GM18858 (cell line): ENCODE measurements at regions not wholly inside any gene's neighbourhood (a gene's known extent, or its start where the extent isn't known, plus 50 kb on each side); places are given as distances from the start of the nearest gene placed in this dataset.
"Not testable (repeated sequence)": the region's sequence is repeated elsewhere in the genome, so short reads cannot be mapped to it uniquely, and the experiment has no call there.

Source experiments
- ATAC-seq: cut with Tn5 transposase; IDR thresholded peaks from one replicate; pipeline ENCODE4 v1.9.1; 2021; ENCODE audit not compliant: unreplicated experiment

DNA sequence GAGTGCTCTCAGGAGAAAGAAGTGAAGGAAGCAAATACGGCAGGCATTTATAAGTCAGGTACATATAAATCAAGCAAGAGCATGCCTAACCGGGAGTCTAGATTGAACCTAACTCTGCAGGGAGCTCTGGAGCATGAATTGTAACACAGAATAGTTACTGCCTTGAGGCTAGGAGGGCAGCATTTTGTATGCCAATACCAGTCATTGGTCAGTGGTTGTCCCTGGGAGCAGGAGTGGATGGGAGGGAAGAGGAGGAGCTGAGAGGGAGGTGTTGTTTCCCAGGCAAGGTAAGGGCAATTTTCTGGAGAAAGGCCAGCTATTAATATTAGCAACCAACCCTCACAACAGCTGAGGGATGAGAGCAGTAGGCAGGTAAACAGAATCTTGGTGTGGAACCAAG is 224.7 kb upstream of the DCAF8L1 start:
- ATAC-seq, result no peak

DNA sequence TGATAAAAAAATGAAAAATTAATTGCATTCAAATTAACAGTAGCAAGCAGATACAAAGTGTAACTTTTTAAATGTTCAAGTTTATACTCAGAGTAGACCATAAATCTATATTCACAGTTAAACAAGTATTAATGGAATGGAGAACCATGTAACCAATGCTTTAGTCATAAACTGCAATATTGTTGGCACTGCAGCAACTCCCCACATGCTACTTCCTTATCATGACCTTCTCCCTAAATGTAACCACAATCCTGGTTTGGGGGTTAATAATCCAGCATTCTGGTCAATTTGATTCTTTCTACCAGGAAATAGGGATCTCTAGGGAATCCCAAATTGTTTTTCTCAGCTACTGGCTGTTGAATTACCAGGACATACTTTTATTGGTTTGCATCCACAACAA is 223.9 kb upstream of the DCAF8L1 start:
- ATAC-seq, result no peak

DNA sequence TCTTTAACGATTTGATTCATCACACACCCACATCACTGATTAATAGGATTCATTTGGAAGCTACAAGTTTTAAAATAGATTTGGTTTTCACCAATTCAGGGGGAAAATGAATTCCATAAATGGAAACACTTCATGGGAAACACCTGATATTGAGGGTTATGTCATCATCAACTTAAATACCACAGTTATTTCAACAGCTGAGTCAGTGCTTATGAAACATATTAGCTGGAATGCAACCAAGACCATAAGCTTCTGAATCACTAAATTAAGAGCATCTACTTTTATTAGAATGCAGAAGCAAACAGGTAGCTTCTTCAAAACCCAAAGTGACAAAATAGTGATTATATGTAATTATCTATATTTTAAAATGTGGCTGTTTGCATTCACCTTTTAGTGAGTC is 207.8 kb upstream of the DCAF8L1 start:
- no peak for ATAC-seq

DNA sequence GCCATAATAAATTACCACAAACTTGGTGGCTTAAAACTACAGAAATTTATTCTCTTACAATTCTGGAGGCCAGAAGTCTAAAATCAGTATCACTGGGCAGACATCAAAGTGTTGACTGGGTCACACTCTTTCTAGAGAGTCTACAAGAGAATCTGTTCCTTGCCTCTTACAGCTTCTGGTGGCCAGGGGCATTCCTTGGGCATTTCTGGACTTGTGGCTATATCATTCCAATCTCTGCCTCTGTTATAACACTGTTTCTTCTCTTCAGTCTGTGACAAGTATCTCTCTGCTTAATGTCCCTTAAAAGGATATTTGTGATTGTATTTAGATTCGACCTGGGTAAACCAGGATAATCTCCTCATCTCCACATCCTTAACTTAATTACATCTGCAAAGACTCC is 207.3 kb upstream of the DCAF8L1 start:
- ATAC-seq, result no peak

DNA sequence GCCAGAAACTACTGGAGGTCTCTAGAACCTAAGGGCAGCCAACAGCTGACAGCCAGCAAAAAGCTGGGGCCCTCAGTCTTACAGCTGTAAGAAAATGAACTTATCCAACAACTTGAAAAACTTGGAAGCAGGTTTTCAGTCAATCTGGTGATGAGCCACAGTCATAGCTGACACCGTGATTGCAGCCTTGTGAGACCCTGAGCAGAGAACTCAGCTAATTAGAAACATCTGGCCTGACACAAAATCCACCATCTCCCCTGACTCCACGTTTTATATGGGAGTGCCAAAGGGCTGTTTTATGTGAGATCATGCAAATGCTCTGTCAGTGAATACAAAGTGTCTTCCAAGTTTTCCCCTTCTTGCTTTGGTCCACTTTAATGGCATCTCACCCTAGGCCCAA is 198.8 kb upstream of the DCAF8L1 start:
- ATAC-seq, result no peak

DNA sequence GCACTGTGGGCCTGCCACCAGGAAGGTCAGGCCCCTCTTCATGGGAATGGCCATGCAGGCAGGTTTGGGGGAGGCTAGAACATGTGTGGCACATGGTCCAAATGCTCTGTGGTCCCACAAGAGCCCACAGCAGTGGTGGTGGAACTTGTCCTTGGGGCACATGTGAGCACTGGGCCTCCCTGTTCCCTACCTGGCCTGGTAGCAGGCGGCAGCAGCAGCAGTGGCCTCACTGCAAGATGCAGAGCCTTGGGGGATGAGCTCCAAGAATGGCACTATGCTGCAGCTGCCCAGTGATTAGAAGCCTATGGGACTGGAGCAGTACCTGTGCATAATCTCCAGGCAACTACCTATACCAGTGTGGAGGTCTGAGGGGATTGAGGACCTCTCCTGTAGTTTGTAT is 197.0 kb upstream of the DCAF8L1 start:
- no peak for ATAC-seq

DNA sequence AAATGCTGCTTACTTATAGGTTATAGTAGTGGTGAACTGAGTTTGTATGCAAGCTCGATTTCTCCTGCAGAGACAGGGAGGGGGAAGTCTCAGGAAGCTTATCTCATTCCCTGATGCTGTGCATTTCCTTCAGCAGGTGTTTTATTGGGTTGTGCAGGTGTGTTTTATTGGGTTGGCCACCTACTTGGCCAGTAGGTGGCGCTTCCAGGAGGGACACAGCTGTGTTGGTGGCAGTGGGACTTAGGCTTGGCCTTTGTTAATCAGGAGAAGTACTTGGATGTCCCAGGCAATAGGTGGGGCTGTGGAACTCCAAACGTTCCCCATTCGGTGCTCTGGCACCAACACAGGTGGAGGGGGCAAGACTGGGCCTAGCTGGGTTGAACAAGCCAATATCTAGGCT is 196.0 kb upstream of the DCAF8L1 start:
- peak; percentile 55 for ATAC-seq

DNA sequence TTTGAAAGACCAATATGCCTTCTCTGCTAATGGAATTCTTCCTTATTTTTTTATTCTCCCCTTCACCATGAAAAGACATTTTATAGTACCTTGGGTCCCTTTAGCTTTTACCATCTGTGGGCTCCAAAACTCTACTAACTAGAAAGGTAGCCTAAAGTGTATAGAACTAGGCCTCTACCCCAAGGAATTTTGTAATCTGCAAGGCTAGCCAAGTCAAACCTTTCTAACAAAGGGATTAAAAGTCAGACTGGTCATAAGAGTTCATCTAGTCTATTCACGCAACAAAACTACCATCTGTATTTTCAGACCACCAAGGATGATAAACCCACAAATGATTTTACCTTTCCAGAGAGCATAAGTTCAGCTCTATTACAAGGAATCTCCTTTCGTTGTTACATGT is 189.5 kb upstream of the DCAF8L1 start:
- no peak for ATAC-seq

DNA sequence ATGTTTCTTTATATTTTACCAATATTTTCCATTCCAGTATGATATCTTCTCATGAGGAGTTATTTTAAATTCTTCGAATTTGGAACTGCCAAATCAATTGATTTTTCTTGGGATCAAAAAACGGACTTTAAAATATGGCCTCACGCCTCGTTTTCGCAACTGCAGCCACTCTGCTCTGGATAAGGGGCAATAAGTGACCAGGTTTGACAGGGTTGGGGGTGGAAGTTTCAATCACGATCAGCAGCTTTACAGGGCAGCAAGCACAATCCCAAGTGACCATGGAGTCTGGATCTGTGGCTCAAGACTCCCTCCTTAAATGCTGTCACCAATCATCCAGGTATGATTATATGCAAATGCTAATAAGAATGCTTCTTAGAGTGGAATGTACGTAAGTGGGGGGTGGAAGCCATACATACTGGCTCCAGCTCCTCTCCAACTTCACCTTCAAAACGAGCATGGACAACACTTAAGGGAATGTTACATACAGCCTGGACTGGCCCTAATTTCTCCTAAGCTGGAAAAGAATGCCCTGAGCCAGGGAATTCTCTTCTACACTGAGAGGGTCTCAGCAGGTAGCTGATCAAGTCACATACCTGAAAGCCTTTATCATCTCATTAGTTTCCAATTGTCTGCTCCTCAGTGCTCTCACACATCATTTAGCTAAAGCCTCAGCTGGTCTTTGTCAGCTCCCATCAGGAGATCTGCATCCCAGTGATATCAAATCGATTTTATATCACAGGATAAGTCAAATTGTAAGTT is 176.9 kb upstream of the DCAF8L1 start:
- ATAC-seq, result no peak

DNA sequence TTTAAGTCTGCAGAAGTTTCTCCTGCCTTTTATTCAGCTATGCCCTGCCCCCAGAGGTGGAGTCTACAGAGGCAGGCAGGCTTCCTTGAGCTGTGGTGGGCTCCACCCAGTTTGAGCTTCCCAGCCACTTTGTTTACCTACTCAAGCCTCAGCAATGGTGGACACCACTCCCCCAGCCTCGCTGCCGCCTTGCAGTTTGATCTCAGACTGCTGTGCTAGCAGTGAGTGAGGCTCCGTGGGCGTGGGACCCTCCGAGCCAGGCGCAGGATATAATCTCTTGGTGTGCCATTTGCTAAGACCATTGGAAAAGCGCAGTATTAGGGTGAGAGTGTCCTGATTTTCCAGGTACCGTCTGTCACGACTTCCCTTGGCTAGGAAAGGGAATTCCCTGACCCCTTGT is 171.0 kb upstream of the DCAF8L1 start:
- ATAC-seq, result not testable (repeated sequence)

DNA sequence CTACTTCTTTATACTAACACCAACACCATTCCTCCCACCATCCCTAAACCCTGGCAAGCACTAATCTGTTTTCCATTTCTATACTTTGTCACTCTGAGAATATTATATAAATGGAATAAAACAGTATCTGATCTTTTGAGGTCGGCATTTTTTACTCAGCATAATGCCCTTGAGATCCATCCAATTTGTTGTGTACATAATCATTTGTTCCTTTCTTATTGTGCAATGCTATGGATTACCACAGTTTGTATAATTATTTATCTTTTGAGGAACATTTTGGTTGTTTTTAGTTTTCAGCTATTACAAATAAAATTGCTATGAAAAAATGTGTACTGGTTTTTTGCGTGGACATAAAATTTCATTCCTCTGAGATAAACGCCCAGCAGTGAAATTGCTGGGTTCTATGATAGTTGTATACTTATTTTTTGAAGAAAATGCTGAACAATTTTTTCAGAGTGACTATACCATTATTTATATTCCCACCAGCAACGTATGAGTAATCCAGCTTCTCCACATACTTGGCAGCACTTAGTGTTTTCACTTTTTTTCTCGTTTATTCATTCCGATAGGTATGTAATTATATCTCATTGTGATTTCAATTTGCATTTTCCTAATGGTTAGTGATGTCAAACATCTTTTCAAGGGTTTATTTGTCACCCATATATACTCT is 154.3 kb upstream of the DCAF8L1 start:
- no peak for ATAC-seq

DNA sequence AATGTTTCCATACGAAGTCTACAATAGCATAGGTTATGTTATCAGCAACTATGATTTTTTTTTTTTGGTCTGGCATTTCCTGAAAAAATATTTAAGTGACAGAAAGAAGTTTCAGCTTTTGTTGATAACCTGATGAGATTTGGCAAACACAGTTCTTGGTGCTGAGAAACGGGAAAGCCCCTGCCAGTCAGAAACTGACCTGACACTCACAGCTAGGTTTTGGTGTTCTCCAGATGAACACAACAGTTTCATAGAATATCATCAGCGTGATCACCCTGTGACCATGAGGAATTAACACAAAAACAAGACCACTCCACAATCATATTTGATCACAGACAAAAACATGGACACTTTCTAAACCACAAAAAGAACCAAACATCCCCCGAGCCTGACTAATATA is 152.5 kb upstream of the DCAF8L1 start:
- ATAC-seq, result no peak

DNA sequence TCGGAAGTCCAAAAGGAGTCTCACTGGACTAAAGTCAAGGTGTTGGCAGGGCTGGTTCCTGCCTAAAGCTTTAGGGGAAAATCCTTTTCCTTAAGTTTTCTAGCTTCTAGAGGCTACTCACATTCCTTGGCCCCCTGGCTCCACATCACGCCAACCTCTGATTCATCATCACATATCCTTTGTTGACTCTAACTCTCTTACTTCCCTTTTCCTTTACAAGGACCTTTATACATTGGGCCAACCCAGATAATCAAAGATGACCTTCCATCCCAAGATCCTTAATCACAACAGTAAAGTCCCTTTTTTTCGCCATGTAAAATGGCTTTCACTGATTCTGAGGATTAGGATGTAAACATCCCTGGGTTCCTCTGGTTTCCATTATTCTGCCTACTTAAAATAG is 146.4 kb upstream of the DCAF8L1 start:
- ATAC-seq, result no peak

DNA sequence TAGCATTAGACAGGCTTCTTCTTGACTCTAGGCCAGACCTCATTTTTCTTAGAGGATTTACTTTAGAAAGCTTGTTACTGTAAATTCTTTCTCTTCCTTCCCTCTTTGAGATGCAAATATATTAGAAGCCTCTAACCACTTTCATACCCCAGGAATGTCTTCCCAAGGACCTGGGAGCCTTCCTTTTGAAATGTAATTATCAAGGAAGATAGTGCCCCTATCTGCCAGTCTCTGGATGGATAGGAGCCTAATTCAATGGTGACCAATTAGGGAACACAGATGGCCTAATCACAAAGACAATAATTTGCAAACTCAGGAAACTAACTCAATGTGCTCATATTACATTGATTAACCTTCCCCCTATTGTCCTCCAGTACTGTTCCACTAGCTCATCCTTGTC is 145.6 kb upstream of the DCAF8L1 start:
- no peak for ATAC-seq

DNA sequence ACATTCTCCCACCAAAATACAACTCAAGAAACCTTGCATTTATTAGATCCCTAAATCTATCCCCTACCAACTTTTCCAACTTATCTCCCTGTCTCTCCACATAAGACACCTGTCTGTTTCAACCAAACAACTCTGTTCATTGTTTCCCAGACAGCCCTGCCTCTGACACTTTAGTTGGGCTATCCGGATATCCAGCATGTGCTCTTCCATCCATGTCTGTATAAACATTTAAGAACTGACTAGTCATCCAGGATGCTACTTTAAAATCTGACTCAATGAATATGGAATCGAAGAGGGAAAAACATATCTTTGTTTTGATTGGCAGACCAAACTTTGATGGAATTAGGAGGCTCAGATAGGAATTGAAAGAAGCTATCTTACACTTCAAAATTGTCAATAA is 143.2 kb upstream of the DCAF8L1 start:
- ATAC-seq, result no peak

DNA sequence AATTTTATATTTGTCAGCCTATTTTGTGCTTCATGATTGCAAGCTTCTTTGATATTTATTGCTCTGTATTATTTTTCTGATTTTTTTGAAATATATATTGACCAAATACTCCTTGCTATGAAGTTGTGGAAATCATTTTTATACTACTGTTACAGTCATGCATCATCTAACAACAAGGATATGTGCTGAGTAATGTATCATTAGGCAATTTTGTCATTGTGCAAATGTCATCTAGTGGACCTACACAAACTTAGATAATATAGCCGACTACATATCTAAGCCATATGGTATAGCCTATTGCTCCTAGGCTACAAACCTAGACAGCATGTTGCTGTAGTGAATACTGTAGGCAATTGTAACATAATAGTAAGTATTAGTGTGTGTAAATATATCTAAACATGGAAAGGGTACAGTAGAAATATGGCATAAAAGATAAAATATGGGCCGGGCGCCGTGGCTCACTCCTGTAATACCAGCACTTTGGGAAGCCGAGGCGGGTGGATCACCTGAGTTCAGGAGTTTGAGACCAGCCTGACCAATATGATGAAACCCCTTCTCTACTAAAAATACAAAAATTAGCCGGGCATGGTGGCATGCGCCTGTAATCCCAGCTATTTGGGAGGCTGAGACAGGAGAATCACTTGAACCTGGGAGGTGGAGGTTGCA is 139.5 kb upstream of the DCAF8L1 start:
- not testable (repeated sequence) for ATAC-seq

DNA sequence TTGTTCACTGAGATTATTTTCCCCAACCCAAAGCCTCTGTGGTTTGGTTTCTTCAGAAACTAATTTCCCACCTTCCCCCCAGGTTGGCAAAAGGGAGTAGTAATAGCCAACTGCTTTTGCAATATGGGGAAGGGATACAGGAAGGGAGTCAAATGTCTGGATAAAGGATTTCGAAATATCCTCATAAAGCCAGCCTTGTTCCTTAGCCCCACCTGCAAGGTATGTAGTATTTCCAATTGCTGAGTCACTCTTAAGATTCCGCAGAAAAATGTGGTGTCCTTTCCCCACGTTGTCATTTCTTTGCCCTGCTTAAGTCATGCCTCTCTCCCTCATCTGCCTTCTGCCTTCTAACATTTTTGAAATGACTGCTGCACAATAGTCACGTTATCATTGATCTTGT is 138.8 kb upstream of the DCAF8L1 start:
- ATAC-seq, result no peak

DNA sequence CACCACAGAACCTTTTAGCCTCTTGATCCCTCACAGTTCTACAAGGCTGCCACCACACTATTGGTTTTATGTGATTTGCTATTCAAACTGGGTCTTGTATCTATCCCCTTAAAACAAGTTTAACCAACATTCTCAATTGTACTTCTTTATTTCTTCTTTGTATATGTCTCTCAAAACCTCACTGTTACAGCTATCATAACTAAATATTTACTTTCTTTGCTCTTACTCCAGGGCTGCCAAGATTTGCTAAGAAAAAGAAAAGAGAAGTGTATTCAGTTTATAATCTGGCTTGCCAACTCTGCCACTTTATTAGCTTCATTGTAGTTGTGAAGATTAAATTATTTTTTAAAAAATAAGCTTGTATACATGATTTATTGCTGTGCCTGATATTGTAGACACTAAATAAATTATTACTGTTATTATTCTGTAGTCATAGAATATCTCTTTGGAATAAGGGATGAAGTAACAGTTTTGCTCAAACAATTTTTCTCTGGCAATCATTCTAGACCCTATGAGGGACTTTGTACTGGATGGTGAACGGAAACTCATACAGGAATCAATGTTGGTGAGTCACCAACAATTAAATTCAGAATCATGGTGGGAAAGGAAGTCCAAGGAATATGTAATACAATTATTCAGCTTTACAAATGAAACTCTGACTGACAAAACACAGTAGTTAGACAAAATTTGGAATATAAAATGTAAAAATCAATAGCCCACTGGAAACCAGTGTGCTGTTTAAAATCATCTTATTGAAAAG is 127.1 kb upstream of the DCAF8L1 start:
- no peak for ATAC-seq

DNA sequence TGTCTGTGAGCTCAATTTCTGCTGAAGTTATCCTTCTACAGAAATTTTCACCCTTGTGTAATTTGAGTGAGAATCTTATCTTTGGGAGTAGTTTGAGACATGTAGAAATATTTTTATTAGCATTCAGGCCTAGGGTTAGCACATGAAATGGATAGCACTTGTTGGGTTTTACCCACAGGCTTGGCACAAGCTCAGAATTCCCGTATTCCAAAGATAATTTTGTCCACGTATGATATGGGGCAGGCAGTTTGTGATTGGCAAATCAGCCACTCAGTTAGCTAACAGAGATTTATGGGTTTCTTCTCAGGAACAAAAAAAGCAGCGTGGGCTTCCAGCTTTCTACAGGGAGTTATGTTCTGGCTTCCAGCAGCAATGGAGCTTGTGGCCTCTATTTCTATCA is 117.9 kb upstream of the DCAF8L1 start:
- ATAC-seq, result no peak

DNA sequence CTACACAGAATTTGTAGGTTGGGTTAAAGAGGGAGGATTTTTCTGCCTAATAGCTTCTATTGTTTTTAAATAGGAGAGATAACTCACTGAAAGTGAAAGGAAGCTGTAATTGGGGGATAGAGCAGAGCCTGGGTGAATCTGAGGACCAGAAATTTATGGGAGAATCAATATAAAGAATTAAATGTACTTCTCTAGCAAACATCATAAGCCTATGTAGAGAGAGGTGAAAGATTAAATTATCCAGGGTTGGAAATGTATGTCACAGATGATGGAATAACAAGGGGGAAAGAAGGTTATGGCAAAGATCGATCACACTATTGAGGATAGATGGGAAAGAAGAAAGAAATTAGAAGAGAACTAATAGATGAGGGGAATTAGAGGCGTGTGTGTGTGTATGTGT is 104.4 kb upstream of the DCAF8L1 start:
- no peak for ATAC-seq

DNA sequence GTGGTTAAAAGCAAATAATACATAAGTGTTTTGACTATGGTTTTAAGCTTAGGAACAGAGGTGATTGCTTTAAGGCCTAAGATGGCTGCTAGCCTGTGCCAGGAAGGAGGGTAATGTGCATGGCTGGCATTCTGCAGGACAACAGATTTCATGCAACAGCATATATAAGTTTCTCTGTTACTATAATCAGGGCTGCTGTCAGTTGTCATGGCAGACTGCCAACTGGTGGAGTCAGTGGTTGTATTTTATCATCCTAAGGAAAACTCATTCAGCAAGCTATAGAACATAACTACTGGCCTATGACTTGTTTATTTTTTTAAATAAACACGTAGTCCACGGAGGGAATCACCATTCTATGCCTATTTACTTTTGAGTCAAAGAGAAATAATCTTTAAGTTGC is 77.7 kb upstream of the DCAF8L1 start:
- ATAC-seq, result no peak
